Fibroblast of the conjunctiva (primary cell): ENCODE measurements at regions not wholly inside any gene's neighbourhood (a gene's known extent, or its start where the extent isn't known, plus 50 kb on each side); places are given as distances from the start of the nearest gene placed in this dataset.

ENCODE experiments used
- DNase-seq: peaks from one replicate; pipeline ENCODE4 v3.0.0-alpha.2; 2010; ENCODE audit warnings: low read depth

- no peak for DNase-seq
Measured at GRCh38 chr11:119906376-119906775, 177.4 kb upstream of the NECTIN1 start.

GRCh38 chr11:119905162-119905561 lies 176.2 kb upstream of the NECTIN1 start:
- no peak for DNase-seq

- no peak for DNase-seq
Measured at GRCh38 chr11:119904531-119905035, 175.6 kb upstream of the NECTIN1 start.

- DNase-seq, result no peak
Measured at GRCh38 chr11:119903821-119904220, 174.8 kb upstream of the NECTIN1 start.

- no peak for DNase-seq
Measured at GRCh38 chr11:119903389-119903788, 174.4 kb upstream of the NECTIN1 start.

GRCh38 chr11:119902656-119903231 lies 173.7 kb upstream of the NECTIN1 start:
- DNase-seq, result no peak

- no peak for DNase-seq
Measured at GRCh38 chr11:119901657-119902577, 172.9 kb upstream of the NECTIN1 start.

- no peak for DNase-seq
Measured at GRCh38 chr11:119899997-119900396, 171.0 kb upstream of the NECTIN1 start.

- DNase-seq, result no peak
Measured at GRCh38 chr11:119897576-119897975, 168.6 kb upstream of the NECTIN1 start.

GRCh38 chr11:119897046-119897440 lies 168.0 kb upstream of the NECTIN1 start:
- no peak for DNase-seq

GRCh38 chr11:119896387-119897045 lies 167.5 kb upstream of the NECTIN1 start:
- no peak for DNase-seq

GRCh38 chr11:119895981-119896380 lies 167.0 kb upstream of the NECTIN1 start:
- no peak for DNase-seq

GRCh38 chr11:119894916-119895315 lies 165.9 kb upstream of the NECTIN1 start:
- no peak for DNase-seq

GRCh38 chr11:119892311-119892808 lies 163.4 kb upstream of the NECTIN1 start:
- DNase-seq, result no peak

GRCh38 chr11:119891055-119891768 lies 162.2 kb upstream of the NECTIN1 start:
- no peak for DNase-seq

- DNase-seq, result no peak
Measured at GRCh38 chr11:119890466-119890865, 161.5 kb upstream of the NECTIN1 start.

GRCh38 chr11:119889728-119890280 lies 160.8 kb upstream of the NECTIN1 start:
- no peak for DNase-seq

- DNase-seq, result no peak
Measured at GRCh38 chr11:119889111-119889510, 160.1 kb upstream of the NECTIN1 start.

- DNase-seq, result no peak
Measured at GRCh38 chr11:119888119-119888518, 159.1 kb upstream of the NECTIN1 start.

- DNase-seq, result no peak
Measured at GRCh38 chr11:119886667-119887230, 157.7 kb upstream of the NECTIN1 start.

GRCh38 chr11:119885861-119886567 lies 157.0 kb upstream of the NECTIN1 start:
- DNase-seq, result no peak
